ENCODE measurements at regions not wholly inside any gene's neighbourhood (a gene's known extent, or its start where the extent isn't known, plus 50 kb on each side); places are given as distances from the start of the nearest gene placed in this dataset.

GRCh38 chr4:59240011-59240410 is 1960.1 kb upstream of the ADGRL3 start:
- TF ChIP-seq, protein P1, sequence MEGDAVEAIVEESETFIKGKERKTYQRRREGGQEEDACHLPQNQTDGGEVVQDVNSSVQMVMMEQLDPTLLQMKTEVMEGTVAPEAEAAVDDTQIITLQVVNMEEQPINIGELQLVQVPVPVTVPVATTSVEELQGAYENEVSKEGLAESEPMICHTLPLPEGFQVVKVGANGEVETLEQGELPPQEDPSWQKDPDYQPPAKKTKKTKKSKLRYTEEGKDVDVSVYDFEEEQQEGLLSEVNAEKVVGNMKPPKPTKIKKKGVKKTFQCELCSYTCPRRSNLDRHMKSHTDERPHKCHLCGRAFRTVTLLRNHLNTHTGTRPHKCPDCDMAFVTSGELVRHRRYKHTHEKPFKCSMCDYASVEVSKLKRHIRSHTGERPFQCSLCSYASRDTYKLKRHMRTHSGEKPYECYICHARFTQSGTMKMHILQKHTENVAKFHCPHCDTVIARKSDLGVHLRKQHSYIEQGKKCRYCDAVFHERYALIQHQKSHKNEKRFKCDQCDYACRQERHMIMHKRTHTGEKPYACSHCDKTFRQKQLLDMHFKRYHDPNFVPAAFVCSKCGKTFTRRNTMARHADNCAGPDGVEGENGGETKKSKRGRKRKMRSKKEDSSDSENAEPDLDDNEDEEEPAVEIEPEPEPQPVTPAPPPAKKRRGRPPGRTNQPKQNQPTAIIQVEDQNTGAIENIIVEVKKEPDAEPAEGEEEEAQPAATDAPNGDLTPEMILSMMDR (conservative IDR thresholded peaks at IDR 0.05; ENCODE audit: low read depth, low read length), result no peak
- TF ChIP-seq EZH2 (IDR thresholded peaks at IDR 0.05; ENCODE audit: low read length, unreplicated experiment), result no peak

Data from PC-3 (cell line).